NCI-H82 (cell line): ENCODE measurements at regions not wholly inside any gene's neighbourhood (a gene's known extent, or its start where the extent isn't known, plus 50 kb on each side); places are given as distances from the start of the nearest gene placed in this dataset.
"Not testable (repeated sequence)": the region's sequence is repeated elsewhere in the genome, so short reads cannot be mapped to it uniquely, and the experiment has no call there.

Source experiments
- DNase-seq: peaks from one replicate; lab custom pipeline; 2025; lab: John Stamatoyannopoulos, UW

- no peak for DNase-seq
Observed at GRCh38 chr5:168088410-168089173, 202.9 kb upstream of the WWC1 start.

DNA sequence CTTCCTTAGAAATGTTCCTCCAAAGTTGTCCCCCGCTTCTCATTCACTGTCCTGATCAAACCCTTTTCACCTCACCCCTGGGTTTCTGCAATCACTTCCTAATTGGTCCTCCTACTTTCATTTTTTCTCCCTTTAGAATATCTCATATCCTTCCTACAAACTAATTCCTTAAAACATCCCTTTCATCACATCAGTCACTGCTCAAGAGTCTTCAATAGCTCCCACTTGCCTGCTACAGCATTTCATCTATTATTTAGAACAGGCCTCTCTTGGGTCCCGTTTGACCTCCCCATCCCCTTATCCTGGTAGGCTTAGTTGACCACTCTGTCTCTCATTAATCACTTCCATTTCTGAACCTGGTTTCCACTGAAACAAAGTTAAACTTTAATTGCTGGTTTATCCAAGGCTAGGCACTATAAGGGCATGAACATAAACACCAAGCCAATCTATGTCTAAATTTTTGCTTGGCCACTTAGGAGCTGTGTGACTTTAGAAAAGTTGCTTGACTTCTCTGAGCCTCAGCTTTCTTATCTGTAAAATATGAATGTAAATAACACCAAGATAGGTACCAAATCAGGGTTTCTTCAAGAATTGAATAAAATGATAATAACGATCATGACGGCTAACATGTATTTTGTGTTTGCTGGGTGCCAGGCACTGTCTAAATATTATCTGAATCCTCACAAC, 202.1 kb upstream of the WWC1 start:
- DNase-seq, result no peak

- DNase-seq, result peak; percentile 18
Observed at GRCh38 chr5:168092209-168093185, 198.9 kb upstream of the WWC1 start.

DNA sequence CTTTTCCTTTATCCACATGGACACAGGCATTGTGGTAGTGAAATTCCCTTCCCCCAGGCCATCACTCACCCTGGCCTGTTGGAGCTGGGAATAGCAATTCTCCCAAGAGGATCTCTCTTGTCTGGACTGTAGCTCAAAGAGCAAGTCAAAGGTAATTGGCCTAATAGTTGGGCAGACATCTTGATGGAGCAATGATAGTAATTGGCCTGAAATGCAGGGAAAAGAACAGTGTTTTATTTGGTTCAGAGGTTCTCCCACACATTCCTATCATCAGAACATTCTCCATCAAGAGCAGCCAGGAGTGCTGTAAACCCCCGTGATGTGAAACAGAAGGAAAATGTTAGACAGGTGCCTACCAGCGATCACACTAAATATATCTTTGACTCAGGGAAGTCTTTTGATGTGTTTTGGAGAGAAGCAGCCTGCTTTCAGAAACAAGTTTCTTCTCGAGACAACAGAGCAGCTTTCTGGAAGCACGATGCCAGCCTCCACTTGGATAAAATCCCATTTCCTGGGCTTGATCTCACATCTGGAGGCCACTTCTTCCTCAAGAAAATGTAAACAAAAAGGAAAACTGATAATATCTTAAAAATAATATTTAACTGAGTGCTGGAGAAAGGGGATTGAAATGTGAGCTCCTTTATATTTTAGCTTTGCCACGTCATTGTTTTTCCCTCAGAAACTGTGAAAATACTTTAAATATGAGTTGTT, 198.1 kb upstream of the WWC1 start:
- DNase-seq, result no peak

- DNase-seq, result no peak
Observed at GRCh38 chr5:168096525-168096924, 194.9 kb upstream of the WWC1 start.

GRCh38 chr5:168097876-168098653, 193.4 kb upstream of the WWC1 start:
- DNase-seq, result peak; percentile 83

DNA sequence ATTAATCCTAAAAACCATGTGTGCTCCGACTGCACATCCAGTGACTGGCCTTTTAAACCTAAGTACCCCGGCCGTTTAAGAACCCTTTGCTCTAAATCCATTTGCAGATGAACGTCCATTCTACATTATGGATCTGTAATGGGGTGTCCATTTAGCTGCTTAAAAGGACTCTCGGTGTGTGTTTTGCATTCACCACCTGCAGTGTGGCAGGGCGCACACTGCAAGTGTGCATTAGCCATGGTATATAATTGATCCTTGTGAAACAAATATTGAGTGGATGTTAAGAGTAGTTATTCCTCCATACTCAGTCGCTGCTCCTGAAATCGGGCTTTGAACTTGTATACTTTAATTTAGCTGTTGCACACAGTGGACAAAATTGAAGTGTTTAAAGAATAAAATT, 190.1 kb upstream of the WWC1 start:
- no peak for DNase-seq

GRCh38 chr5:168103018-168103417, 188.4 kb upstream of the WWC1 start:
- not testable (repeated sequence) for DNase-seq

- DNase-seq, result no peak
Observed at GRCh38 chr5:168104350-168104749, 187.1 kb upstream of the WWC1 start.

DNA sequence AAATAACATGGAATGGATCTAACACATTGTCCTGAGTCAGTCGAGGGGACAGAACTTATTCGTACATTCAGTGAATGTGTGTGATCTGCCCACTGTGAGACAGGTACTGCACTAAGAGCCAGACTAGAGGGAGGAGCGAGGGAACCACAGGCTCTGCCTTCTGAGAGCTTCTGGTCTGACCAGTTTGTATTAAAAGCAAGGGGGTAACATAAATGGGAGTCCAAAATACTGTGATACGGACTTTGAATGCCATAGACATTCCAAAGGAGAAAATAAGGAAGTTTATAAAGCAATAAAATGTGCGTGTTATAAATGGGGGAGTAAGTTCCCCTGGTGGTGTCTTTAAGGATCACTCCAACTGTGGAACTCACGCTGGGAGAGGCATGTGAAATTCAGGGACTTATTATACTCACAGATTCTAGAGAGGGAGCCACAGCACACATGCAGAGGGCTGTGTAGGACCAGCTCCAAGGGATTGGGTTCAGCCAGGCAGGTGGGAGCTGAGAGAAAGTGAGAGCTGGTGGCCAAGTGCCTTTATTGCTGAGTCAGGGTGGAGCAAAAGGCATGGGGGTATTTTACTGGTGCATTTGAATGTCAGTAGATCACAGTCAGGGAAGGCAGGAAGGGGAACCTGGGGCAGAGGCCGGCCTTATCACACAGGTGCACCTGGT, 186.5 kb upstream of the WWC1 start:
- peak; percentile 14 for DNase-seq

DNA sequence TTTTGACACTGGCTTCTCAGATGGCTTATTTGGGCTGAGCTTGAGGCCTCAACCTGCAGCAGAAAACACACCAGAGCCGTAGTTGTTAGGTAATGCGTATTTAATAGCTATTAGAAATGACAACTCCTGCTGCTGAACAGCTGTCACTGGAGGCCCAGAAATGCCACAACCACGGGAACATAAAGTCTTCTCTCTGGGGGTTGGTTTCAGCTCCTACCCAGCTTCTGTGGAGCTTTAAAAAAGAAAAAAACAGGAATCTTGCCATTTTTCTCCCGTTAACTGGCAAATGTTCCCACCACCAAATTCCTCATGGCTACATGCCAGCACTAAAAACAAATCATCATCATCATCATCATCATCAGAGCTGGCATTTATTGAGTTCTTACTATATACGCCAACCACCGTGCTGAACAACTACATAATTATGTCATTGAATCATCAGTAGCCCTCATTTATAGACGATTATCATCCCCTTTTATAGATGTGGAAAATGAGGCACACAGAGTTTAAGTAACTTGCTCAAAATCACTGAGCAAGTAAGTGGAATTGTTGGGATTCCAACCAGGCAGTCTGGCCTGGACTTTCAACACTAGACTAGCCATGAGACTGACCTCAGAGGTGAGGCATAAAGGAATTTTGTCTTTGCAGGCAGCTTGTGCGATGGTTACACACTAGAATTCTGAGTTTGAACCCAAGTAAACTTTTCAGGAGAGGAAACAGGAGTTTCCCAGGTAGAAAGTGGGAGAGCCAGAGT, 185.3 kb upstream of the WWC1 start:
- DNase-seq, result peak; percentile 63

DNA sequence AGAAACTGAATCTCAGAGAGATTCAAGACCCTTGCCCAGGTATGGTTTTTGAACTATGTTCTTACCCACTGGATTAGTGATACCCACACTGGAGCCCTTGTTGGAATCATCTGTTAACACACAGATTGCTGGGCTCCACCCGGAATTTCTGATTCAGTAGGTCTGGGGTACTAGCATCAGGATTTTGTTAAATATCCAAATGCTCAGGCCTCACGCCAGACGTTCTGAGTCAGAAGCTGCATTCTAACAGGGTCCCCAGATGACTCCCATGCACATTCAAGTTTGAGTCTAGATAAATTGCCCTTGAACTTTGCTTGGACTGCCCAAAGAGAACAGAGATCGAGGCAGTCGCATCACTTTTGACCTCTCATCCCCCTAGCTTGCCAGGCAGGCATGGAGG, 182.0 kb upstream of the WWC1 start:
- DNase-seq, result no peak

DNA sequence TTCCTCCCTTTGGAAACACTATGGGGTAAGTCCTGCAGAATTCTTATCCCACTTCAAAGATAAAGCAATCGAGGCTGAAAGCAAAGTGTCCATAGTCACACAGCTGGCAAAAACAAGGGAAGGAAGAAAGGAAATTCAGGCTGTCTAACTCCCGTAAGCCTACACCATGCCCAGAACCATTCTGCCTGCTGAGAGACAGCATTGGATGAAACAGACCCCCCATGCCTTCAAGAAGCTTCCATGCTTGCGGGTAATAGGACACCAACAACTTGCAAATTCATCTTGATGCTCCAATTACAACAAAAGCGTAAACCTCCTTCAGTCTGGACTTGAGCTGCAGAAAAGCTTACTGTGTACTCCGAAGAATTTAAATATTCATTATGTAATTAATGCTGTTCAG, 181.1 kb upstream of the WWC1 start:
- peak; percentile 21 for DNase-seq

GRCh38 chr5:168110870-168111832, 180.3 kb upstream of the WWC1 start:
- DNase-seq, result peak; percentile 78

DNA sequence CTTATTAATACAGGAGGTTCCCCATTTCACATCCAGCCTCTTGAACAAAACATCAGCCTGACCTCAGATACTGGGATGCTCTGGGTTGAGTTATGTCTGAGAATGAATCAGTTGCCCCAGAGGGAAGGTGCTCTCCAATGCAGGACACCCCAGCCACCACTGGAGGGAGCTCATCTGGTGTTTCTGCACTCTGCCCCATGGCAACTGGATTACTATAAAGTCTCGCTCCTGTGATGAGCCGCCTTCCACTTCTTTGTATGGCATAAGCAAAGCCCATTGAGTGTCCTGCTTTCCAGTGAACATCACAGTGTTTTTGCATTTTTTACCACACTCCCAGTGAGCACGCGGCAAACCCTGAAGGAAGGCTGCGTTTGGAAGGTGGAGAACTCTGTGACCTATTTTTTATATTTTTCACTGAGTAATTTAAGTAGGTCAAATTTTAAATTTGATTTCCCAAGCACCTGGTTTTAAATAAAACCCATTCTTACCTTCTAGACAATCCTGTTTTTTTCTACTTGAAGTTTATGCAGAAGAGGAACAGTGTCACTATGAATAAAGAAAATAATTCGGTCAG, 176.9 kb upstream of the WWC1 start:
- DNase-seq, result peak; percentile 90

- no peak for DNase-seq
Observed at GRCh38 chr5:168117469-168117868, 174.0 kb upstream of the WWC1 start.

DNA sequence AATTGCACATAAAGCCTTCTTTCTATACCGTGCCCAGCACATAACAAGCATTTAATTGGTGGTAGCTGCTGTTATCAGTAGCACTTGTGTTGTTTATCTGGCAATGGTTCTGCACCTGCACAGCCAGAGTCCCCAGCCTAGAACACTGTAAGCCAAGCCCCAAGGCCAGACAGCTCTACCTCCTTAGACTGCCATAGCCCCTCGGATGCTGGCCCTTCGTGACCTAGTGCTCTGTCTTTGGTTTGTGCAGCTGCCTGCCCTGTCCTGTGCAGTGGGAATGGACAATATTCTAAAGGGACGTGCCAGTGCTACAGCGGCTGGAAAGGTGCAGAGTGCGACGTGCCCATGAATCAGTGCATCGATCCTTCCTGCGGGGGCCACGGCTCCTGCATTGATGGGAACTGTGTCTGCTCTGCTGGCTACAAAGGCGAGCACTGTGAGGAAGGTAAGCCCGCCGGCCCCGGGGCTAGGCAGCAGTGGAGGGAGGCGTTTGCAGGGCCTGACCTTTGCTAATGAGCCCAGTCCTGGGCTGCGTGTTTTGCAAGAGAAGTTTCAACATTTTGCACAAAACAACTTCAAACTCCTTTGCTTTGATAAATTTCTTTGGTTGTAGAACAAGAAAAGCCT, 173.3 kb upstream of the WWC1 start:
- DNase-seq, result no peak
